Stimulated activated CD4-positive, alpha-beta T cell treated with anti-CD3 and anti-CD28 coated beads, Interleukin-4, amount 100 ng/mL, for 4 hours (primary cell): ENCODE measurements at regions not wholly inside any gene's neighbourhood (a gene's known extent, or its start where the extent isn't known, plus 50 kb on each side); places are given as distances from the start of the nearest gene placed in this dataset.

ENCODE experiments used
- DNase-seq, 2 experiments: peaks; one replicate each; pipeline ENCODE4 v3.0.0-alpha.2; 2020

DNA sequence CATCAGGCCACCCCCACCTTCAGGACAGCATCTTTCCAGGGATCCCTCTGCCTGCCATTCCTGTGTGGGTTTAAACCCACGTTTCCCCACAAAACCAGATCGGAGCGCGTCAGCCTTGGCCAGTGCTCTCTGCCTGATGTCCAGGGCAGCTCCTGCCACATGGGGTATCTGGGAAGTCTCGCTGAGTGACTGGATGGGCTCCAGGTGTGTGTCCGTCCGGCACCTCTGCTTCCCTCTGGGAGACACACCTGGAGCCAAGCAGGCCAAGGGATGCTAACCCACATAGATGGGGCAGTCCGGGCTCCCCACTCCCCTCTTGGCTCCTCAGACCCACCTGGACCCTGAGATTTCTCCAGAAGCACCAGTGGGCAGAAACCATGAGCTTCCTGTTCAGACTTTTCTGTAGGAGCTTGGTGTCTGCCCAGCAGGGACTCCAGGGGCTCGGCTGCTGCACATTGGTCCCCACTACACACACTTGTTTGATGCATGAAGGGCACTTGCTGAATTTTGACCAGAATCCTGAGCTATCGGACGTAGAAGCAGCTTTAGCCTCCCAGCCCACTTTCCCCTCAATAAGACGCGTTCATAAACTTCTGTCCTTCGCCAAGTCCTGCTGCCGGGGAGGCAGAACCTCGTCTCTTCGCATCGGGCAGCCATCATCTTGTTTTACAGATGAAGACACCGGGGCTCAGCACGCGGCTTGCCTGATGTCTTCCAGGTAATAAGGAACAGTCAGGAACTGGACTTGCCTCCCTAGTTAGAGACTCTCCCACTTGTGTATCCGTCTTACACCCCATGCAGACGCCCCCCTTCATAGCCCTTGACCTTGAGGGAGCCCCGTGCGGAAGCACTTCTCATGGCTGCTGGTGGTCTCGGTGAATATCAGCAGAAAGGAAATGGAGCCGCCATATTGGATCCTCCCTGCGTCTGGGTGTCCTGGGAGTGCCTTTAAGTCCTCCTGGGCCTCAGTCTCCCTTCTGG is 91.6 kb upstream of the ZNF469 start:
- no peak for DNase-seq

DNA sequence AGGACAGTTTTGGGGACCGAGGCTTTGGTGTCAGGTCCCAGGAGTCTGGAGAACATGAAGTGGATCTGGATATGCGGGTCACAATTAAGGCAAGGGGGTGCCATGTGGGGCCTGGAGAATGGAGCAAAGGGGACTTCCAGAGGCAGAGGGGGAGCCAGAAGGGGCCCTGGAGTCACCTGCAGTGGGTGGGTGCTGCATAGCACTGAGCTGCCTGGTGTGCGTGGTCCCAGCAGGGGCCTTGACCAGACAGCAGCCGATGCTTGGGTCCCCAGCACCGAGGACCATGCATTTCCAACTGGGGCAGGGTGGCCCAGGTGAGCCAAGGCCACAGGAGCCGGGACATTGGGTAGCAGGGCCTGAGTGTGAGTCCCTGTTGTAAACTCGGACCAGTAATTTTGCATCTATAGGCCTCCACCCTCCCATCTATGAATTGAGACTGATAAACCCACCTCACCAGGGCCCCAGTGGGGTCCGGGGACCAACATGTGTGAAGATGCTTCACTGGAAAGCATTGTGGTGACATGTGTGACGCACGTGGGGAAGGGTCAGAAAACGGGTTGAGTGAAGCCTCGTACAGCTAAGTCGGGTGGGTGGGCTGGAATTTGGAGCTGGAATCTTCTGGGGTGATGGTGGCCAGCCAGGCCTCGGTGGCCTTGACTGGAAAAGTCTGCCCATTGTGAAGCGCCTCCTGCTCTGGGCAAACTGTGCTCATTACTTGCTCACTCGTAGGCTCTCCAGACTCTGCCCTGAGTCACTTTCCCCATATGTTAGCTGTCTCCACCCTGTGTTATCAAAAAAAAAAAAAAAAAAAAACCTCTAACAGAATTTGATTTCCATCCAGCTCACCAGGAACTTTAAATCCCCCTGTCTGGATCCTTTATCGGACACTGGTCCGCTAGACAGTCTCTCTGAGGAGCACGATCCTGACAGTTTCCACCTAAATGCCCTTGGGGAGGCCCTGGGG is 90.5 kb upstream of the ZNF469 start:
- DNase-seq, result no peak

GRCh38 chr16:88293097-88293496 is 89.7 kb upstream of the ZNF469 start:
- DNase-seq, result no peak

DNA sequence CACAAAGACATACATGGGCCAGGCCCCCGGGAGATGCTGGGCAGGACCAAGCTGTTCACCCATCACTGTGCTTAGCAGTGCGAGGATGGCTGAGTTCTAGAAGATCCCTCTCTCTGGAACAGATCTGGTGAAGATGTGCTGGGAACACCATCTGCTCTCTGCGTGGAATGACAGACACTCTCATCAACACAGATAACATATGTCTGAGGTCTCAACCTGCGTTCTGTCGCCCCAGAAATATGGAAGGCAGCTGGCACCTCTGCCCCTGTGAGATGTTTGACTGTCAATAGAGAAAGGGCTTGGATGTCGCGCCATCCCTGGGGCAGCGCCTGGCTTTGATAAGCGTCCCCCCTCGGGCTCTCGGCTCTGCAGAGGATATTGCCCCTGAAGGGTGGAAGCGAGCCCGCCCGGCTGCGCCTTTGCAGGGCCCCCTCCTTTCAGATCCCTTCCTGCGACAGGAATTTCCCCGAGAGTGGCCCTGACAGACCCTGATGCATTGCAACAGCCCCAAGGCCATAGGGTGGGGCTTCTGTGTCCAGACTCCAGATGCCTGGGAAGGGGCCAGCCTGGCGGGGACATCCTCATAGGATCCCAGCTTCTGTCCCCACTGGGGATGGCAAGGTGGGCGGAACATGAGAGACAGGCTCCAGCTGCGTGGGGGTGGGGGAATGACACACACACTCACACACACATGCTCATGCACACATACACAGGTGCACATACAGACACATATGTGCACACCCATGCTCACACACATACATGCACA is 86.9 kb upstream of the ZNF469 start:
- DNase-seq, result no peak

GRCh38 chr16:88296437-88297177 is 86.2 kb upstream of the ZNF469 start:
- no peak for DNase-seq

GRCh38 chr16:88297178-88297720 is 85.5 kb upstream of the ZNF469 start:
- no peak for DNase-seq

DNA sequence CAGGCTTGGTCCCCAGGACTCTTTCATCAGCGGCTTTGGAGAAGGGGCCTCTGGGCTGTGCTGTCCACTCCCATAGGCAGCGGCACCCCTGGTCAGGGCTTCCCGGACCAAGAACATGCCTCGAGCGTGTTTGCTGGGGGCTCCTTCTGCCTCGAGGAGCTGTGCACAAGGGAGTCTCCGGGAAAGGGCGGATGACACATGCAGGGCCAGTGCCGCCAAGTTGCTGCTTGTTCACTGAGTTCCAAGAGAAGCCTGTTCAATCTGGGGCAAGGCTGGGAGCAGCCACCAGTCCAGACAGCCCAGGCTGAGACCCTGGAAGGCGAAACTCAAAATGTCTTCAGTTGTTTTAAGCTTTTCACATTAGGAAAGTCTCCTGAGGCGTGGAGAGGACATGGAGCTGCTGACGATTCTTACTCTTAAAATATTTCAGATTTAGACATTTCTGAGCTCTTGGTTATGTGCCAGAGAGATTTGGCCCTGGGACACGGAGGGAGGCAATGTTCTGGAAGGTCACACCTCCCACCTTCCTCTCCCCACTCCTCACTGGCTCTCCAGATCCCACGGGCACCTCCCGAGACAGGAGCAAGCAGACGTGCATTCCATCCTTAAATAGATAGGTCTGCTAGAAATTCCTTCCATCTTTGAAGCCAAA is 84.5 kb upstream of the ZNF469 start:
- no peak for DNase-seq

DNA sequence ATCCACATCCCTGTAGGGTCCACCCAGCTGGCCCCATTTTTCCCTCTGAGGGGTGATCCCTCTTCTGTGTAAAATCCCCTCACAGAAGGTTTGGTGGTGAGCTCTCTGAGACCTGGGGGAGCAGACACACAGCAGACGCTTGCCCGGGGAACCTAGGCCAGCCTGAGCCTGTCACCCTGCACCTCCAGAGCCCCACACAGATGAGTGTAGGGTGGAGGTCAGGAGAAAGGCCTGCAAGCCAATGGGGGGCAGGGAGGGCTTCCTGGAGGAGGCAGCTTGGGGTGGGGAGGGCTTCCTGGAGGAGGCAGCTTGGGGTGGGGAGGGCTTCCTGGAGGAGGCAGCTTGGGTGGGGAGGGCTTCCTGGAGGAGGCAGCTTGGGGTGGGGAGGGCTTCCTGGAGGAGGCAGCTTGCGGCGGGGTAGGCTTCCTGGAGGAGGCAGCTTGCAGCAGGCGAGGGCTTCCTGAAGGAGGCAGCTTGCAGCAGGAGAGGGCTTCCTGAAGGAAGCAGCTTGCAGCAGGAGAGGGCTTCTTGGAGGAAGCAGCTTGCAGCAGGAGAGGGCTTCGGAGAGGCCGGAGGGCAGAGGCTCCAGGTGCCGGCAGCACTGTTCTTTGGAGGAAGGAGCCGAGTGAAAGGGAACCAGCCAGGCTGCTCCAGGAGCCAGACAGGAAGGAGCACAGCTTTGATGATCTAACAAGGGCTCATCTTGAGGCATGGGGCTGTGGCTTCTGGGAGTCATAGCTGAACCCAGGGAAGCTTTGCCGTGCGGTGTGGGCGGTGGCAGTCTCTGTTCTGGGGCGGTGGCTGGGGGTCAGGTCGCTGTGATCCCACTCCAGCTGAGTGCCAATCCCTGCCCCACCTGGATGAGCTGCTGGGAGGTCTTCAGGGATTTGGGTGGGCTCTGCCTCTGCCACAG is 83.7 kb upstream of the ZNF469 start:
- DNase-seq, result no peak

GRCh38 chr16:88299751-88300462 is 82.9 kb upstream of the ZNF469 start:
- DNase-seq, result no peak

DNA sequence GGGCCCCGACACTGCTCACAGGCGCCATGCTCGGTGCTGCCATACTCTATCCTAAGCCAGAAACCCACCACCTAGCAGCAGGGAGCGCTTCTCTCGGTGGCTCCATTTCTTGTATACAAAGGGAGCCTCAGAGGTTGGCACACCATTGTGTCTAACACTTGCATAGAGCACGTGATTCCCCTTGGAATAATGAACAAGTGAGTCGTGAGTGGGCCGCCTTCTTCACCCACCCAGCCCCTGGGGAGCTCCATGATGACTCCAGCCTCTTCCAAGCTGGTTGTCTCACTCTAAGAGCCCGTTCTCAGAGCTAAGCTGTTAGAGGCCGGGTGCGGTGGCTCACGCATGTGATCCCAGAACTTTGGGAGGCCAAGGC is 82.3 kb upstream of the ZNF469 start:
- no peak for DNase-seq

GRCh38 chr16:88301431-88301830 is 81.3 kb upstream of the ZNF469 start:
- no peak for DNase-seq

DNA sequence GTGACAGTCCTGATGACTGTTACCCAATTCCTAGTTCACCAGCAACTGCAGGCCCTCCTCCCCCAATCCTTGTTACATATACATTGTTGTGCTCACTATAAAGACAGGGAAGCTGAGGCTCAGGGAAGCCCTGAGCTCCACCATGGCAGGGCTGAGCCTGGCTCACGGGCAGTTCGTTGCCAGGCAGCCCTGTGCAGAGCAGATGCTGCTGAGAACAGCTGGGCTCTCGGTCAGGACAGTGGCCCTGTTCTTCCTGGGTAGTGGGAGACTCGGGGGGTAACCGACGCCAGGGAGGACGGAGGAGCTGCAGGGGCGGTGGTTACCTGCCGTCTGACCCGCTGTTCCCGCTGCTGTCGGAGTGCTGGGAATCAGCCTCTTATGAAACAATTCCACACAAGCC is 80.9 kb upstream of the ZNF469 start:
- DNase-seq, result no peak

GRCh38 chr16:88302666-88303065 is 80.1 kb upstream of the ZNF469 start:
- DNase-seq, result no peak

- DNase-seq, result no peak
Measured at GRCh38 chr16:88303405-88303804, 79.4 kb upstream of the ZNF469 start.

- no peak for DNase-seq
Measured at GRCh38 chr16:88303890-88304819, 78.6 kb upstream of the ZNF469 start.

DNA sequence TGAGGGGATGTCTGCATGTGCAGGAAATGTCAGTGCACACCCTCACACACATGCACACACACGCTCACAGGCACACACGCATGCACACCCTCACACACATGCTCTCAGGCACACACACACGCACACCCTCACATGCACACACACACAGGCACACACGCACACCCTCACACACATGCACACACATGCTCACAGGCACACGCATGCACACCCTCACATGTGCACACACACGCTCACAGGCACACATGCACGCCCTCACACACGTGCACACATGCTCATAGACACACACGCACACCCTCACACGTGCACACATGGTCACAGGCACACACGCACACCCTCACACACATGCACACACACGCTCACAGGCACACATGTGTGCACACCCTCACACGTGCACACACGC is 77.6 kb upstream of the ZNF469 start:
- DNase-seq, result no peak

DNA sequence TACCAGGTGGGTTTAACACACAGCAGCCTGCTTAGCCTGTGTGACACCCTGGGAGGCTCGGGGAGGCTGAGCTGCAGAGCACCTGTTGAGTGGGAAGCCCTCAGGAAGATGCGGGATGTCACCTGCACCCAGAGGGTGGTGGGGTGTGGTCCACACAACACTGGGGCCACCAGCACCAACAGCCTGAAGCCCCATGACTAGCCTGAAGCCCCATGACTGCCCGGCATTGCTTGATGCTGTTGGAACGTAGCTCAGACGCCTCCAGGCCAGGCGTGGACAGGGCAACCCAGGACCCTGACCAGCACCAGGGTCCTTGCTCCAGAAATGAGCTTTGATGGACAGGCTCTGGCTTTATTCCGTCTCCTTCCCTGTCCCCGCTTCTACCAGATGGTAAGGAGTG is 76.3 kb upstream of the ZNF469 start:
- no peak for DNase-seq

GRCh38 chr16:88306860-88307545 is 75.8 kb upstream of the ZNF469 start:
- DNase-seq, result no peak
